ENCODE measurements at regions not wholly inside any gene's neighbourhood (a gene's known extent, or its start where the extent isn't known, plus 50 kb on each side); places are given as distances from the start of the nearest gene placed in this dataset.

GRCh38 chr20:55790178-55790577 is 215.1 kb downstream of the CBLN4 start:
- no peak for TF ChIP-seq CTCF (IDR thresholded peaks at IDR 0.05; ENCODE audit: insufficient read depth, missing control alignments)
- FAIRE-seq (no peak), DNase-seq (ENCODE audit: insufficient read length, low spot score) (no peak)

- FAIRE-seq, result no peak
- TF ChIP-seq CTCF (IDR thresholded peaks at IDR 0.05; ENCODE audit: insufficient read depth, missing control alignments), result no peak
- DNase-seq (ENCODE audit: insufficient read length, low spot score), result no peak
Measured at GRCh38 chr20:55784036-55784435, 221.3 kb downstream of the CBLN4 start.

GRCh38 chr20:55783381-55783780 is 221.9 kb downstream of the CBLN4 start:
- FAIRE-seq (no peak), DNase-seq (ENCODE audit: insufficient read length, low spot score) (no peak)
- TF ChIP-seq CTCF (IDR thresholded peaks at IDR 0.05; ENCODE audit: insufficient read depth, missing control alignments), result no peak

- TF ChIP-seq CTCF (IDR thresholded peaks at IDR 0.05; ENCODE audit: insufficient read depth, missing control alignments), result no peak
- DNase-seq (ENCODE audit: insufficient read length, low spot score), result no peak
- no peak for FAIRE-seq
Measured at GRCh38 chr20:55782912-55783253, 222.4 kb downstream of the CBLN4 start.

- DNase-seq (ENCODE audit: insufficient read length, low spot score), result no peak
- no peak for TF ChIP-seq CTCF (IDR thresholded peaks at IDR 0.05; ENCODE audit: insufficient read depth, missing control alignments)
- FAIRE-seq, result no peak
Measured at GRCh38 chr20:55782224-55782911, 223.0 kb downstream of the CBLN4 start.

- no peak for TF ChIP-seq CTCF (IDR thresholded peaks at IDR 0.05; ENCODE audit: insufficient read depth, missing control alignments)
- DNase-seq (ENCODE audit: insufficient read length, low spot score) (no peak), FAIRE-seq (no peak)
Measured at GRCh38 chr20:55778796-55779195, 226.5 kb downstream of the CBLN4 start.

GRCh38 chr20:55777641-55778040 is 227.7 kb downstream of the CBLN4 start:
- TF ChIP-seq CTCF (IDR thresholded peaks at IDR 0.05; ENCODE audit: insufficient read depth, missing control alignments), result no peak
- FAIRE-seq, result no peak

More at GRCh38 chr20:55777641-55778040, 227.7 kb downstream of the CBLN4 start:
- DNase-seq (ENCODE audit: insufficient read length, low spot score), result no peak

Data from D721Med (cell line).